HepG2 (cell line): ENCODE measurements at regions not wholly inside any gene's neighbourhood (a gene's known extent, or its start where the extent isn't known, plus 50 kb on each side); places are given as distances from the start of the nearest gene placed in this dataset.

Experiments used
- RBFOX2 ChIP-seq: fragments of 200-400 bp; formaldehyde crosslinking; IDR thresholded peaks from 2 replicates; pipeline ENCODE4 v1.6.1; 2017; ENCODE audit warnings: low read depth, mild to moderate bottlenecking, low read length
- TBP ChIP-seq: sonication (generic); formaldehyde crosslinking; IDR thresholded peaks from 2 replicates; pipeline ENCODE4 v1.5.0; 2020; ENCODE audit warnings: missing genetic modification reagents
- YY1 ChIP-seq: IDR thresholded peaks from 2 replicates; pipeline ENCODE4 v1.6.1; 2011; ENCODE audit warnings: low read length, low read depth, moderate library complexity, mild to moderate bottlenecking; ENCODE audit not compliant: insufficient read depth, insufficient replicate concordance
- TF ChIP-seq, protein P1 (sequence below): sonication (generic); formaldehyde crosslinking; IDR thresholded peaks from 2 replicates; pipeline ENCODE4 v1.5.0; 2020; ENCODE audit warnings: mild to moderate bottlenecking, missing genetic modification reagents, moderate library complexity

GRCh38 chr20:4468114-4468513 lies 218.1 kb upstream of the PRNP start:
- no peak for TF ChIP-seq YY1
- no peak for TF ChIP-seq TBP (CRISPR knock-in tag)
- TF ChIP-seq, protein P1, sequence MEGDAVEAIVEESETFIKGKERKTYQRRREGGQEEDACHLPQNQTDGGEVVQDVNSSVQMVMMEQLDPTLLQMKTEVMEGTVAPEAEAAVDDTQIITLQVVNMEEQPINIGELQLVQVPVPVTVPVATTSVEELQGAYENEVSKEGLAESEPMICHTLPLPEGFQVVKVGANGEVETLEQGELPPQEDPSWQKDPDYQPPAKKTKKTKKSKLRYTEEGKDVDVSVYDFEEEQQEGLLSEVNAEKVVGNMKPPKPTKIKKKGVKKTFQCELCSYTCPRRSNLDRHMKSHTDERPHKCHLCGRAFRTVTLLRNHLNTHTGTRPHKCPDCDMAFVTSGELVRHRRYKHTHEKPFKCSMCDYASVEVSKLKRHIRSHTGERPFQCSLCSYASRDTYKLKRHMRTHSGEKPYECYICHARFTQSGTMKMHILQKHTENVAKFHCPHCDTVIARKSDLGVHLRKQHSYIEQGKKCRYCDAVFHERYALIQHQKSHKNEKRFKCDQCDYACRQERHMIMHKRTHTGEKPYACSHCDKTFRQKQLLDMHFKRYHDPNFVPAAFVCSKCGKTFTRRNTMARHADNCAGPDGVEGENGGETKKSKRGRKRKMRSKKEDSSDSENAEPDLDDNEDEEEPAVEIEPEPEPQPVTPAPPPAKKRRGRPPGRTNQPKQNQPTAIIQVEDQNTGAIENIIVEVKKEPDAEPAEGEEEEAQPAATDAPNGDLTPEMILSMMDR (CRISPR knock-in tag), result no peak
- TF ChIP-seq RBFOX2, result no peak
